ACHN (cell line): ENCODE measurements at regions not wholly inside any gene's neighbourhood (a gene's known extent, or its start where the extent isn't known, plus 50 kb on each side); places are given as distances from the start of the nearest gene placed in this dataset.
"Not testable (repeated sequence)": the region's sequence is repeated elsewhere in the genome, so short reads cannot be mapped to it uniquely, and the experiment has no call there.

Experiments
- DNase-seq: peaks from one replicate; pipeline ENCODE4 v3.0.0-alpha.2; 2015
- in situ Hi-C: cut with HindIII; loops from 2 replicates; pipeline ENCODE4 v1.10.0; 2017; ENCODE audit warnings: low sequenced_read_pairs, low pct_ligation_motif_present, low pct_unique_long_range_greater_than_20kb

DNA sequence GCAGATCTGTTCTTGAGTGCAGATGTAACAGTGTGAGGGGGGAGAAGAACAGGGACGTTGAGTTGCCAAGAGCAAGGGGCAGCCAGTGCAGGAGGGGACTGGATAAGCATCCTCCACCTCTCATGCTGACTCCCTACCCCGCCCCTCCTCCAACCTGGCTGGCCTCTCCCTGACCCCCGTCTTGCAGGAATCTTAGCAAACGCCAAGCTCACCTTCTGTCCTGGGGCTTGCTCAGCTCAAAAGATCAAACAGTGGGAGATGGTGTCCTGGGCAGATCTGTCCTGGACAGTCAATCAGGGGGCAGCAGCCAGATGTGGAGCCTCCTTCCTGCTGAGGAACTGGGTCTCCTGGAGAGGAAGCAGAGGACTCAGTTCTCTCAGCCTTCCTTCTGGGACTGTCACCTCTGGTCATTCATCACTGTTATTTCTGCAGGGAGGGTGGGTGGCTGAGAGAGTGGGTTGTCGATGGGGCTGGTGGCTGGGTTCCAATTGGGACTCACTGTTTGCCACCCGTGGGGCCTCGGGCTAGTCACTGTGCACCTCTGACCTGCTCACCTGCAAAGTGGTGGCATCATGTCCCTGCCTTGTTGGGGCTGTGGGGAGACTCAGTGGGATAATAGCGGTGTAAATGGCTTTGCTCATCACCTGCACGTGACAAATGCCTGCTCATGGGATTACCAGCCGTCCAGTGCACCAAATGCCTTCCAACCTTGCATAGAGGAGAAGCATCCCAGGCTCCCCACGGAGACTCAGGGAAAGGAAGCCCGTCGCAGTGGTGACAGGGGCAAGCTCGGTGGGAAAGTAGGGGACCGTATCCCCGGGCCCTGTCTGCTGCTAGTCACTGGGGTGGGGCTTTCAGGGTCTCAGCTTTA, 154.4 kb downstream of the PTPRU start:
- in situ Hi-C loops, result no loop called here
- DNase-seq, result no peak

DNA sequence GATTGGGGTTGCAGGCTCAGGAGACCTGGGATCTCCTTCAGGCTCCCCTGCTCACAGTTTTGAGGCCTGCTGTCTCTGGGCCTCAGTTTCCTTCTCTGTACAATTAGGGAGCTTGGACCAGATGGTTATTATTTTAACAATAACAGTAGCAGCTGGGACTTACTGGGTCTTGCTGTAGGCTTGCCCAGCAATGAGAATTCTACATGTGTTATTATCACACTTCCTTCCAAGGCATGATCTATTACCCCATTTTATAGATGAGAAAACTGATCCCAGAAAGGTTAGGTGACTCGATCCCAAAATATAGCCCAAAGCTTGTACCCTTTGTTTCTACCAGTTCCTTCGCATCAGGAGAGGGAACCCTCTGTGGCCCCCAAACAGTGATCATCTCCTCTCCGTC, 153.8 kb downstream of the PTPRU start:
- in situ Hi-C loops, result no loop called here
- no peak for DNase-seq

- in situ Hi-C loops, result no loop called here
- no peak for DNase-seq
These were observed 153.3 kb downstream of the PTPRU start for GRCh38 chr1:29389533-29390041.

DNA sequence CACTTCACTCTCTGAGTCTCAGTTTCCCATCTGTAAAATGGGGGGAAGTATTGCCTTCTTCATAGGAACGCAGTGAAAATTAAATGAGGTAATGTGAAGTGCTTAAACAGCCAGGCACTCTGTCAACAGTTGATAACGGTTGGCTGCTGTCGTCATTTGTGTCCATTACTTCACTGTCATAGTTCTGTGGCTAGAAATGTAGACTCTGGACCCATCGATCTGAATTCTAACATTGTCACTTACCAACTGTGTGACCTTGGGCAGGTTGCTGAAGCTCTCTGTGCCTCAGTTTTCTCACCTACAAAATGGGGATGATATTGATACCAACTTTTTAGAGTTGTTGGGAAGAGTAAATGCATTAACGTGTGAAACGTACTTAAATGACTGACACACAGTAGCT, 152.6 kb downstream of the PTPRU start:
- DNase-seq, result no peak
- in situ Hi-C loops, result no loop called here

GRCh38 chr1:29388170-29388569, 151.8 kb downstream of the PTPRU start:
- in situ Hi-C loops, result no loop called here
- no peak for DNase-seq

GRCh38 chr1:29387210-29387609, 150.9 kb downstream of the PTPRU start:
- in situ Hi-C loops, result no loop called here
- no peak for DNase-seq

- DNase-seq, in situ Hi-C loops: not testable (repeated sequence)
These were observed 150.1 kb downstream of the PTPRU start for GRCh38 chr1:29386453-29386852.

- DNase-seq, result no peak
- in situ Hi-C loops, result no loop called here
These were observed 149.6 kb downstream of the PTPRU start for GRCh38 chr1:29385966-29386365.

GRCh38 chr1:29384496-29385015, 148.2 kb downstream of the PTPRU start:
- DNase-seq, result no peak
- in situ Hi-C loops, result no loop called here

DNA sequence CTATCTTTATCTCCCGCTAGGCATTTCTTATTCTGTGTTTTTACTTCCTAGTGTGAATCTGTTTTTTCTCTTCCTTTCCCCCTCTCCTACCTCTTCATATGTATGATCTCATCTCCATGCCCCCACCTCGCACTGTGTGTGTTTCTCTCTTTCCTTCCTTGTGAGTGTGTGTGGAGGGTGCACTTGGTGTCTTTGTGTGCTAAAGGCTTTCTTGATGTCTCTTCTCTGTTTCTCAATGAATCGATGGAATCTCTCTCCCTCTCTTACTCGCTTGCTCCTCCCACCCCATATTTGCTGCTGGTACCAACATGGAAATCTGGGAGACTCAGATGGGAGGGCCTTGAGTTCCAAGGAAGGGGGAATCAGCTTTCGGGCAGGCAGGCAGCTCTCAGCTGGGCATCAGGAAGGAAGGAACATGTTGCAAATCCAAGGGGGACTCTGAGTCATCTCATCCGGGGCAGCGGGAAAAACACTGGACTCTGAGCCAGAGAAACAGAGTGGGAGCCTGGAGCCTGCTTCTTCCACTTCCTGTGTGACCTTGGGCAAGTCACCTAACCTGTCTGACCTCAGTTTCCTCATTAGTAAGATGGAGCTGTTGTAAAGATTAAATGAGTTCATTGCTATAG, 147.5 kb downstream of the PTPRU start:
- in situ Hi-C loops, result no loop called here
- no peak for DNase-seq

DNA sequence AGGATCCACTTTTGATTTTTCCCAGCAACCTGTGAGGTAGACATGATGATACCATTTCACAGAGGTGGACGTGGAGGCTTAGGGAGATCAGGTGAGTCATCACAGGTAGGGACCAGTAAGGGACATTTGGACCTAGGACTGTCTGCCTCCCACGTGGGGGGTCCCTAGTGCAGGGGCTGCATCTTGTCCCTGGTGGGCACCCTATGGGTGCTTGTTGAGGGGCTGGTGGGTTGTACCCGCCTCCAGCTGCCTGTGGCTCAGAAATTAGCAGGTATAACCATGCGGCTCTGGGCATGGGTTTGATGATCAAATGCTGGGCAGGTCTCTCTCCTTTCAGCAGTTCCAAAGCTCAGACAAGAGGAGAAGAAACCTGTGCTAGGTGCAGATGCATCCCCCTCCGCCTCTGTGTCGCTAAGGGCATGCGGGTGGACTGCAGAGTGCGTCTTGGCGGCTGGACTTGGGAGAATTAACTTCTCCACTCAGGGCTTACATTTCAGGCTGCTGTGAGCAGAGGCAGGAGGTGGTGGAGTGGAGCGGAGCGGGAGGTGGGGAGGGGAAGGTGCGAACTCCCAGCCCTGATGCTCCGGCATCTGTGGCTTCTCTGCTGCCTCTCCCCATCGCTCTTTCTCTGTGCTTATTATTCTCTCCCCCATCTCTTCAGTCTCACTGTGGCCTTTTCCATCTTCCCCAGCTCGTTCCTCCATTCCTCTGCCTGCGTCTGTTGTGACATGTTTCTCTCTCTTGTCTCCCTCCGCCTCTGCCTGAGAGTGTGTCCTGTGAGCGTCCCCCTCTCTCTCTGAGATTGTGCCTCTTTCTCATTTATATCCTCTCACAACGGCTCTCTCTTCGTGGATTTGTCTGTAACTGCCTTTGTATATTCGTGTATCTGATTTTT, 146.8 kb downstream of the PTPRU start:
- DNase-seq, result no peak
- in situ Hi-C loops, result no loop called here

GRCh38 chr1:29381426-29381825, 145.1 kb downstream of the PTPRU start:
- no peak for DNase-seq
- in situ Hi-C loops, result no loop called here

DNA sequence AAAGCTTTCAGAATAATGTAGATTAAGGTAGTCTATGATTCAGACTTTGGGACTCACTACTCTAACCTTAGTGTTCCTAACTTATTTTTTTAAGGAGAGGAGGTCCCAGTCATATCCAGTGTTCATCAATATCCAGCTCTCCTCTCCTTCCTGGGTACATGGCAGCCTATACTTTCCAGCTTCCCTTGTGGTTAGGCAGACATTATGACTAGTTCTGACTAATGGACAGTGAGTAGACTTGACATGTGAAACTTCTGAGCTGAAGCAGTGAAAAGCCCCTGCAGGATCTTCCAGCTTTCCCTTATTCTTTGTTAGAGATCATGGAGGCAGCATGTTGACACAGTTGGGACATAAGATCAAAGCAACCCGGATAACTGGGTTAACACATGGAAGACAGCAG, 144.2 kb downstream of the PTPRU start:
- no peak for DNase-seq
- in situ Hi-C loops, result no loop called here

GRCh38 chr1:29379443-29380073, 143.2 kb downstream of the PTPRU start:
- DNase-seq, result peak; percentile 37
- in situ Hi-C loops, result no loop called here
